ENCODE measurements at regions not wholly inside any gene's neighbourhood (a gene's known extent, or its start where the extent isn't known, plus 50 kb on each side); places are given as distances from the start of the nearest gene placed in this dataset.
A peak's percentile ranks its signal among the peaks of the same experiment; 100 is the strongest.

- DNase-seq, result no peak
Observed at GRCh38 chr6:142500250-142500786, 198.5 kb downstream of the ADGRG6 start.

GRCh38 chr6:142501795-142502194 lies 200.0 kb downstream of the ADGRG6 start:
- DNase-seq, result no peak

GRCh38 chr6:142507065-142507464 lies 205.3 kb downstream of the ADGRG6 start:
- no peak for DNase-seq

- no peak for DNase-seq
Observed at GRCh38 chr6:142510211-142510610, 208.4 kb downstream of the ADGRG6 start.

- DNase-seq, result no peak
Observed at GRCh38 chr6:142518126-142518525, 216.3 kb downstream of the ADGRG6 start.

GRCh38 chr6:142518761-142519160 lies 217.0 kb downstream of the ADGRG6 start:
- DNase-seq, result no peak

GRCh38 chr6:142521791-142522190 lies 220.0 kb downstream of the ADGRG6 start:
- no peak for DNase-seq

- DNase-seq, result no peak
Observed at GRCh38 chr6:142523515-142524375, 221.9 kb downstream of the ADGRG6 start.

- no peak for DNase-seq
Observed at GRCh38 chr6:142530566-142530965, 228.8 kb downstream of the ADGRG6 start.

GRCh38 chr6:142531727-142532126 lies 229.9 kb downstream of the ADGRG6 start:
- DNase-seq, result no peak

- DNase-seq, result no peak
Observed at GRCh38 chr6:142534076-142534475, 232.3 kb downstream of the ADGRG6 start.

GRCh38 chr6:142534484-142534883 lies 232.7 kb downstream of the ADGRG6 start:
- no peak for DNase-seq

GRCh38 chr6:142537612-142538478 lies 236.0 kb downstream of the ADGRG6 start:
- peak; percentile 14 for DNase-seq

GRCh38 chr6:142542704-142543233 lies 241.0 kb downstream of the ADGRG6 start:
- no peak for DNase-seq

- no peak for DNase-seq
Observed at GRCh38 chr6:142543606-142544005, 241.8 kb downstream of the ADGRG6 start.

- DNase-seq, result no peak
Observed at GRCh38 chr6:142544199-142544838, 242.5 kb downstream of the ADGRG6 start.

GRCh38 chr6:142545147-142545546 lies 243.3 kb downstream of the ADGRG6 start:
- no peak for DNase-seq

GRCh38 chr6:142548566-142548965 lies 246.8 kb downstream of the ADGRG6 start:
- no peak for DNase-seq

GRCh38 chr6:142550310-142551063 lies 248.7 kb downstream of the ADGRG6 start:
- no peak for DNase-seq

GRCh38 chr6:142551274-142551811 lies 249.5 kb downstream of the ADGRG6 start:
- DNase-seq, result peak; percentile 42

GRCh38 chr6:142558786-142559185 lies 257.0 kb downstream of the ADGRG6 start:
- DNase-seq, result no peak

Data from NCI-H1694 treated with DMSO at 0.1 percent for 48 hours (cell line).